ENCODE measurements at regions not wholly inside any gene's neighbourhood (a gene's known extent, or its start where the extent isn't known, plus 50 kb on each side); places are given as distances from the start of the nearest gene placed in this dataset.

GRCh38 chr7:17097668-17098297 is 200.7 kb upstream of the AHR start:
- no peak overlapping the region for H4K8ac ChIP-seq (replicated peaks; ENCODE audit: insufficient read length, low read depth, low read length)
- H3K4me2 ChIP-seq (ENCODE audit: insufficient read depth, insufficient read length, low read length), result no peak overlapping the region
- H3K27me3 Mint-ChIP-seq (ENCODE audit: low read depth), result no peaks in the 10 kb centered on the region; the same call in 1 of the 2 replicates
- H2BK20ac ChIP-seq (ENCODE audit: low read depth, low read length, poor library complexity, severe bottlenecking), result no peak overlapping the region
- H3K79me1 ChIP-seq (ENCODE audit: insufficient read depth, low read depth, low read length, poor library complexity, severe bottlenecking), result no peaks in the 10 kb centered on the region
- no peak overlapping the region for H4K5ac ChIP-seq (ENCODE audit: insufficient read length, low read depth, low read length)
- H3K23ac ChIP-seq (ENCODE audit: insufficient read length, low read depth, low read length), result no peak overlapping the region
- H2BK120ac ChIP-seq (ENCODE audit: low read depth, low read length, poor library complexity, severe bottlenecking), result no peak overlapping the region
- no peak overlapping the region for H3K18ac ChIP-seq (ENCODE audit: insufficient read length, low read depth, low read length)
- WGBS (ENCODE audit: extremely low coverage, insufficient read length, low lambda C conversion rate), result no CpG with 5 or more reads among the region's 7 CpGs
- H4K20me1 ChIP-seq (ENCODE audit: control insufficient read depth, insufficient read depth, insufficient read length), result no peaks in the 10 kb centered on the region
- no peaks in the 10 kb centered on the region for H3K4me1 ChIP-seq (ENCODE audit: insufficient read depth, low read length)
- H4K91ac ChIP-seq (ENCODE audit: insufficient read length, low read depth, low read length), result no peak overlapping the region
- peaks cover 5% of the 10 kb centered on the region for H3K9me3 ChIP-seq (ENCODE audit: control insufficient read depth, low read depth, low read length)
- H3K4me1 Mint-ChIP-seq, result peaks cover 1 to 3% of the 10 kb centered on the region in 2 experiments; a peak in 2 of 4 replicates
- H3K56ac ChIP-seq (ENCODE audit: insufficient read length, low read depth, low read length), result no peak overlapping the region
- H2AK5ac ChIP-seq (ENCODE audit: insufficient read length, low read length), result no peak overlapping the region
- H3K36me3 Mint-ChIP-seq (ENCODE audit: insufficient read depth in 1 of 3, low read depth in 3 of 3), result no peaks in the 10 kb centered on the region; a peak in 1 of 7 replicates
- H3K23me2 ChIP-seq (ENCODE audit: insufficient read length, low read depth, low read length, poor library complexity, severe bottlenecking), result no peaks in the 10 kb centered on the region
- no peak overlapping the region for H3K27ac Mint-ChIP-seq
- no peak overlapping the region for H3K9ac ChIP-seq (ENCODE audit: extremely low read depth, insufficient read length, low read length)
- H2BK12ac ChIP-seq (ENCODE audit: insufficient read length, low read depth, low read length), result no peak overlapping the region
- no peak overlapping the region for H3T11ph ChIP-seq (ENCODE audit: low read length)
- no peak overlapping the region for H3K27ac ChIP-seq (ENCODE audit: insufficient read length, low read depth, low read length)
- H3K9me3 Mint-ChIP-seq, result peaks cover 0 to 3% of the 10 kb centered on the region in 2 experiments; a peak in 3 of 5 replicates
- TF ChIP-seq CTCF (conservative IDR thresholded peaks at IDR 0.05), result no peak
- no peaks in the 10 kb centered on the region for H3K27me3 ChIP-seq (ENCODE audit: insufficient read depth, low read length)
- H2BK15ac ChIP-seq (ENCODE audit: low read depth, low read length), result no peak overlapping the region
- H2BK5ac ChIP-seq (ENCODE audit: insufficient read length, low read length), result no peak overlapping the region
- H3K4me3 Mint-ChIP-seq, result no peak overlapping the region
- no peak for DNase-seq
- H2AFZ ChIP-seq (ENCODE audit: low read length), result no peak overlapping the region
- H3K79me2 ChIP-seq (ENCODE audit: insufficient read depth, low read length), result no peaks in the 10 kb centered on the region
- H3K14ac ChIP-seq (ENCODE audit: insufficient read depth, low read length), result no peak overlapping the region
- H3K4ac ChIP-seq (ENCODE audit: low read depth, low read length), result no peak overlapping the region
